Umbilical cord (tissue), 1 donor: ENCODE measurements at regions not wholly inside any gene's neighbourhood (a gene's known extent, or its start where the extent isn't known, plus 50 kb on each side); places are given as distances from the start of the nearest gene placed in this dataset.
A peak's percentile ranks its signal among the peaks of the same experiment; 100 is the strongest.
"Not testable (repeated sequence)": the region's sequence is repeated elsewhere in the genome, so short reads cannot be mapped to it uniquely, and the experiment has no call there.

Experiments
- DNase-seq: peaks from one replicate; pipeline ENCODE4 v3.0.0-alpha.2; 2015; ENCODE audit warnings: low spot score

- not testable (repeated sequence) for DNase-seq
These were observed 245.3 kb upstream of the MME start for GRCh38 chr3:154834831-154835230.

GRCh38 chr3:154829929-154830328 is 250.2 kb upstream of the MME start:
- DNase-seq: no peak

DNA sequence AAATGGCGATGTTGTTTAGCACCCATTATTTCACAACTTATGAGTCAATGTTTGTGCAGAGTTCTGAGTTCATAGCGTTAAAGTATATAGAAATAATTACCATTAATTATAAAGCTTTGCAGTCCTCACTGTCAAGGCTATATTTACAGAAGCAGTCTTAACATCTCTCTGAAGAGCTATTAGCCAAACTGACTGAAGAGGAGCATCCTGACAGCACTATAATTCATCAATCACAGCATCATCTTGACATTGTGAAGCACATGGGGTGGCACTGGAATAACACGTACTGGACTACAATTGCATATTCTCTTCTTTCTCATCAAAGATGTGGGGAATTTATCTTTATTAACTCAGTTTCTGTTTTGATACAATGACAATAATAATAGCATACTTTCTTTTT is 260.6 kb upstream of the MME start:
- no peak for DNase-seq

DNA sequence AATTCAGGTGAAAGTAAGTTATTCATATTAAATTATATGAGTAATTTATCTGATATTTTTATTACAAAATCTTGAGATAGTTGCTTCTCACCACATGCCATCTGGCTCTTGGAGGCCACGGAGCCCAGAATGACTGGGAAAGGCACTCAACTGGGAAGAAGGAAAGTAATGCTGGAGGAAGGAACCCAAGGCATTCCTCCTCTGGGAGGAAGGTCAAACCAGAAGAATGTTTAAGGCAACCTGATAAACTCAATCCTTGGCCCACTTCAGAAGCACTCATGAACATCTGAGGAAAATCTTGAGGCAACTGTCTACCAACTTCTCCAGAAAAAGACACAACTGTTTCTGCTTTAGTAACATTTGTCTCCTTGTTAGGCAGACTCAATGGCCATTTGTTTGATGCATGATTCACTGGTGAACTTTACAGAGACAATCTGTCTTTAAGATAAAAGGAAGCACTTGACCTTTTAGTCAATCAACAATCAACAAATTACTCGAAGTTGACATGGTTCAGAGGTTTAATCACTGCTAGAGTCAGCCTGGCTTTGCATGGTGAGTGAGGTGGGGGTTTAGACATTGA is 261.4 kb upstream of the MME start:
- no peak for DNase-seq

DNA sequence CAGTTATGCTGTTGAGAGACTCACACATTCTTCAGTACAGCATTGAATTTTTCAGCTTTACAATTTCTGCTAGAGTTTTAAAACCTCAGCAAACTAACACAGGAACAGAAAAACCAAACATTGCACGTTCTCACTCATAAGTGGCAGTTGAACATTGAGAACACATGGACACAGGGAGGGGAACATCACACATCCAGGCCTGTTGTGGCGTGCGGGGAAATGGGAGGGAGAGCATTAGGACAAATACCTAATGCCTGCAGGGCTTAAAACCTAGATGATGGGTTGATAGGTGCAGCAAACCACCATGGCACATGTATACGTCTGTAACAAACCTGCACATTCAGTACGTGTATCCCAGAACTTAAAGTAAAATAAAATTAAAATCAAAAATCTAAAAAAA is 270.1 kb upstream of the MME start:
- DNase-seq: not testable (repeated sequence)

- DNase-seq: no peak
These were observed 278.4 kb upstream of the MME start for GRCh38 chr3:154801729-154802128.

DNA sequence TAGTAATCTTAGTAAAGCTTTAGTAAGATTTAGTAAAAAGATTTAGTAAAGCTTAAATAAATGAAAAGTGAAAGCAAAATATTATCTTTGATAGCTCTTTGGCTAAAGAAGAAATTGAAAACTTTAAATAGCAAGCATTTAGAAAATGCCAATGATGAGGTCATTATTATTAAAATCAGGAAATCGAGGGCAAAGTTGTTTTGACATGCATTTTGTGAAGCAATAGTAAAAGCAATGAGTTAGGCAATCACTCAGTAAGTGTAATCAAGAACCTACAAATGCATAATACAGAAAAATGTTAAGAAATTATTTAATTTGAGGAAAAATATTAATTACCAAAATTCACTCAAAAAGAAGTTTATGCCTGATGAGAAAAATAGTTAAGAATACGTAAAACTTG is 280.3 kb upstream of the MME start:
- no peak for DNase-seq

DNA sequence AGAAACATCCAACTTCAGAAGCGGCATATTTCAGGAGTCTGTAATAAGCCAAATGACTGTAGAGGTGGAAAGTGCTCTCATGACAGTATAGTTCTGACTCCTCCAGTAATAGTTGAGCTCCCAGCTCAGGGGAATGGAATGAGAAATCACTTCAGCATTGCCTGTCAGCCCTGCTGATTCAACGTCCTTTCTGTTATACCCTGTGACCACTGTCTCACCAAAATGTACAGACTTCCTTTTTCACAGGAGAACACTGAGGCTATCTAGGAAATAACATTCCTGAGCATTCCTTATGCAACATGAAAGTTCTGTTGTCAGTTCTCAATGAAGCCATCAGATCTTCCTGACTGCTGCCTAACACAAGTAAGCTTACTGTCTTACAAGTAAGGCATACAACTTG is 284.5 kb upstream of the MME start:
- peak; percentile 77 for DNase-seq

DNA sequence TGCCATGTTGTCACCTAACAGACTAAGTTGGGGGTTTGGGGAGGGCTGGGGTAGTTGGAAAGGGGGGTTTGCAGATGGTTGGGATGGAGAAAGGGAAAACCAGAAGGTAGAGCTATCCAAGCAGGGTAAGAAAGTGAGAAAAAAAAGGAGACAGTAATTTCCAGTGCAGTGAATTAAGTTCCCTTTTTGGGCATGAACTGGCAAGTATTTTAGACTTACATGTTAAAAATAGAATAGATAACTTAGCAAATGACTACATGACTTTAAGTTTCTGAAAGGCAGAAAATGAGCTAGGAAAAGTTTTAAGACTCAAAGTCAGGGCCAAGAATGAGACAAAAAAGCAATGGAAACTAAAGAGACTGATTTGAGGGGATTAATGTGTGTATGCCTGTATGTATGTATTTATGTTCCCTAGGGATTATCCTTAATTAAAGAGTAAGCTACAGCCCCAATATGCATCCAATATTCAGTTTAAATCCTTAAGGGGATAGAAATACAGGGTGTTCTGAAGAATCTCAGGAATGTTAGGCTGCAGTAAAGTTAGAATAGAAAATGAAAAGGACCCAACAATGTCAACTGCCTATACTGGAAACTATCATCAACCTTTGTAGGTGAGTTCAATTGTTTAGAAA is 285.2 kb upstream of the MME start:
- peak; percentile 49 for DNase-seq

DNA sequence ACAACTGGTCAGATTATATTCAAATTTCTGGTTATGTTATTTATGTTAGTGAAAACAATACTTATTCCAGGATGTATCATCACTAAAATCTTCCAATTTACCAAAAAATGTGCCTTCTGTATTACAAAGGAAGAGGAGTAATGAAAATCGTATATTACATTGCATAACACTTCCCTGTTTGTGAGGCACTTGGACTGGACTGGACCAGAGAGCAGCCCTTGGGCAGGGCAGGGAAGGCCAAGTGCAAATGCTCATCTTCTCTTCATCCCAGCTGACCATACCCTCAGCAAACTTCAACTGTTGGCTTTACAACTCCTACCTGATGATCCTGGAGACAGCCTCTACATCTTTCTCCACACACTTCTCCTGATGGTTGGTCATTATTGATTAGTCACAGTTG is 285.7 kb upstream of the MME start:
- no peak for DNase-seq

DNA sequence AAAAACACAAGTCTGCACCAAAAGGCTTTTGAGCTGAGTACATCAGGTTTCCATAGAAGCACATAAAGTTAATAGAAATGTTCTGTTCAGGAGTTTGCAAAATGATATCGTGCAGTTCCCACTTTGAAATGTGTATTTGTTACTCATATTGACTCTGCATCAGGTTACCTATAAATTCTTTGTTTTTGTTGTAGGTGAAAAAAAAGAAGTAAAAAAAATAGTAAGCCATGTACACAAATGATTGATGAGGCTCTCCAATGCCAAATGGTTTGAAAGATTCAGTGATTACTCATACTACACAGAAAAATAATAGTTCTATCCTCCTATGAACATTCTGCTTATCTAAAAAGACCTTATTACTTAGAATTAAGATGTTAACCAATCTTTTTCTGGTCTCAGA is 287.3 kb upstream of the MME start:
- DNase-seq: no peak

DNA sequence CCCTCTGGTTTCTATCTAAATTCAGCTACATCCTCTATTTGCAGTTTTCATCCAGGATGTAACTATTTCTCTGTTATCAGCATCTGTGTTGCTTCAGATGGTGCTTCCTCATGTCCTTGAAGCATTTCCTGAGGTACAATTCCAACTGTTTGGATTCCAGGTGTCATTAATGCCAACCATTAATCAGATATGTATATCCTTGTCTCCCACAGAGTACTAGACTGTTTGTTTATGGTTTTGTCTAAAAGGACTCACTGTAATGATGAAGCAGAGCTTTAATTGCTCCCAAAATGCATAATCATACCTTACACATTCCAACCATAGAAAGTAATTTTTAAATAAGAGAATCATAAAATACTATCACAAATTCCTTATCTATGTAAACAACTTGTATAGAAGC is 288.5 kb upstream of the MME start:
- peak; percentile 68 for DNase-seq

DNA sequence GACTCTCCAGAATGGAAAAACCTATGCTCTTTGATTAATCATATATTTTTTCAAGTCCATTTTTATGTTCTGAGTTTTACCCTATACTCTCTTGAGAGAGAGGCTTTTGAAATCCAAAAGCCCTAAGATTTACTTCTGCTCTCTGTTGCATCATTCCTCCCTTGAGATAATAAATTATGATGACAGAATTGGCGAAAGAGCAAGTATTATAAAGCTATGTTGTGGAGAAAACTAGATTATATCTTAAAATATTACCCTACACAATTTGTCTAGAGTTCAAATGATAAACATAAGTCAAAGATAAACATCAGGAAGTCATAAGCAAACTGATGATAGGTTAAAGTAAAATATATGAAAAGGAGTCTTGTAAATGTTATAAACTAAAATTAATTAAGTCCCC is 293.4 kb upstream of the MME start:
- DNase-seq: peak; percentile 95

DNA sequence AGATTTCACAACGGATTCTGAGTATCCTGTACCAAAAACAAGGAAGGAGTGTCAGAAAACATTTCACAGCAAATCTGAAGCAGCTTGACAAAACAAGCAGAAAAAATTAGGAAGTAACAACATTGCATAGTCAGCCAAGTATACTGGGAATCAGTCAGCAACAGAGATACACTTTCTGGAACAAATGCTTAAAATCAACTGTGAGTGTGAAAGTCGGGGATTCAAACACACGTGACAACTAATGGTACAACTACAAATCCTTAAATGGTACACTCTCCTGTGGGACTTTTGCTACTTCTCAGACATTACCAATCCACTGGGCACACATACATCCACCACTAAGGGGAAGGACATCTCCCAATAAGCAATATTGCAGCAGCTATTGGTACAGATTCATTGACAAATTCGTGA is 296.6 kb upstream of the MME start:
- DNase-seq: peak; percentile 61

DNA sequence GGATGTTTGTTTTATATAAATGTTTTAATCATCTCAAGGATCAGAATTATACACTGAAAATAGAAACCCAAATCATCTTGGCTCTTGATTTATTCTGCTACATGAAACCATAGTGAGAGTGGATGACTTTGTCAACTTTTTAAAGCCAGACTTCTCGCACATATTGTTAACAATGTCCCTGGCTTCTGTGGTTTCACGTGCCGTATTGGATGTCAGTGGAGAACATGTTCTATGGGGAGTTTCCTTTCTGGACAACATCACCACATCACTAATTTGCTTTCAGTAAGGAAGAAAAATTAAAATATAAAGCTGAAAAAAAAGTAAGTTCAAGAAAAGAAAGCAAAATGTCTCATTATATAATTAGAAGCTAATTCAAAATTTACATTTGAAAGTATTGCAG is 297.1 kb upstream of the MME start:
- no peak for DNase-seq

- DNase-seq: no peak
These were observed 298.0 kb upstream of the MME start for GRCh38 chr3:154782151-154782550.

DNA sequence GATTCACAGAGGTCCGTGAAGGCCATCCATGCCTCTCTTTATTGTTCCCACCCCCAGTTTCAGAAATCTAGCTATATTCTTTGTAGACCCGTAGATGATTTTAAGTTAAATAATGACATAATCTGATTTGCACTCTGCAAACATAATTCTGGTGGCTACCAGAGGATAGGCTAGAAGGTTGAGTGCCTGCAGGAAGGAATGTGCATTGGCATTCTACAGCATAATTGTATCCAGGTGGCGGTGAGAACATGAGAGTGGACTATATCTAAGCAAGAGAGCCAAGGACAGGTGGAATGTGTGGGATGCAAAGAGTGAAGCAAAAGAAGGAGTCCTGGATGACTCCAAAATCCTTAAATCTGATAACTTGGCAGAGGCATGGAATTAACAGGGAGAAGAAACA is 298.5 kb upstream of the MME start:
- DNase-seq: no peak

DNA sequence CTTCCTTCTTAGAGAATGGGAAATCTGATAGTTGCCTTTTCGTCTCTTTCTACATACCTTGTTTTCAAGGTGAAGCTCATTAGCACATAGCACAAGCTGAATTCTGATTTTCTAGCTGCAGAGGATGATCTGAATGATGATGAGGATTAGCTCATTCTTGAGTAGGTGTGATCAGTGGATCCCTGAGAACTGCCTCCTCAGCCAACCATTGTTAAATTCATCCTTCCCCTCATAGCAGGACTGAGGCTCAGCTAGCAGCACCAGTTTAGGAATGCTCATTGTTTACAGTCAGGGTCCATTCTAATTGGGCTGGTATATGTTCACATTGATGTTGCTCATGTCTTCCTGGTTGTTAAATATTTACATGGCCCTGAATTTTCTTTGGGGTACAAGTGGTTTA is 299.9 kb upstream of the MME start:
- DNase-seq: no peak

DNA sequence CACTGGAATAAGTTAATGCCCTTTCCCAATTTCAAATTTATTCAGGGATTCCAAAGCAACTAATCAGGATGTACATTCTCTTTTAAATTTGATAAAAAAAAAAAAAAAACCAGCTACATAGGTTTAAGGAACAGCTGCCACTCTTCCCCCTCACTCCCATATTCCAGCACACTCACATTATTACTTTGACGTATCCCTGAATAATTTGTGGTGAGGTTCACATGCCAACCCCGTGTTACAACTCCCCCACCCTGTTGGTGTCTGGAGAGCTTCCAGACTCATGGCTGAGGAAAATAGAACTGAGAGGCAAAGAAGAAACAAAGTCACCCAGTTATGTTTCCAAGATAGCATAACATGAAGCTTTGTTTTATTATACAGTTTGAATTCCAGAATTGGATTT is 300.5 kb upstream of the MME start:
- peak; percentile 63 for DNase-seq

GRCh38 chr3:154778057-154778456 is 302.1 kb upstream of the MME start:
- DNase-seq: peak; percentile 47

- DNase-seq: peak; percentile 87
These were observed 303.4 kb upstream of the MME start for GRCh38 chr3:154776549-154777225.

DNA sequence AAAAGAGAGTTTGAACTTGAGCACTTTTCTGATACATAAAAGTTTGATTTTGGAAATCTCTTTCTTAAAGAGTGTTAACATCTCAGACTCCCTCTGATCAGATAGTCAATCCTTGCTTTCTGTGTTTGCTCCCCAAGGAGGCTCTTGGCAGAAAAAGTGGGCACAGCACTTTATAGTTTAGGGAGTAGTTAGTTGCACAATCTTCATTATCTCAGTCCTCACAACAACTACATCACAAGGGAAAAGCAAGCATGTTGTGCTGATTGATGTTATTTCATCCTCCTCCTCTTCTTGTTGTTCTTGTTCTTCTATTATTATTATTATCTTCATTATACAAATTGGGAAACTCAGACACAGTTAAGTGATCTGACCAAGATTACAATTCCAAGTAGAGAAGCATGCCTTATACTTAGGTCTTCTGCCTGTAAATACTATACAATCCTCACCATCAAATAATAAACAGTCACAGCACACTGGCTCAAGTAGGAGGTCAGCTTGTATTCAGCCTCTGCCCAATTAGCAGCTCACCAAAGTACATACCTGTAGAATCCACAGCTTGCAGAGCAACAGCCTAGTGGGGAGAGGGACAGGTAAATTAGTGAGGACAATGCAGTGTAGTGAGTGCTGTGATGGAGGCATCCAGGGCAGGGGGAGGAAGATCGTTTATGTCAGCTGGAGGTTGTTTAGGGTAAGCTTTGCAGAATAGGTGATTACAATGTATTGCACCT is 304.1 kb upstream of the MME start:
- no peak for DNase-seq
